HG03103 (cell line): ENCODE measurements at regions not wholly inside any gene's neighbourhood (a gene's known extent, or its start where the extent isn't known, plus 50 kb on each side); places are given as distances from the start of the nearest gene placed in this dataset.
"Not testable (repeated sequence)": the region's sequence is repeated elsewhere in the genome, so short reads cannot be mapped to it uniquely, and the experiment has no call there.

Experiments
- ATAC-seq: cut with Tn5 transposase; IDR thresholded peaks from one replicate; pipeline ENCODE4 v1.9.1; 2021; ENCODE audit warnings: low read depth; ENCODE audit not compliant: unreplicated experiment

DNA sequence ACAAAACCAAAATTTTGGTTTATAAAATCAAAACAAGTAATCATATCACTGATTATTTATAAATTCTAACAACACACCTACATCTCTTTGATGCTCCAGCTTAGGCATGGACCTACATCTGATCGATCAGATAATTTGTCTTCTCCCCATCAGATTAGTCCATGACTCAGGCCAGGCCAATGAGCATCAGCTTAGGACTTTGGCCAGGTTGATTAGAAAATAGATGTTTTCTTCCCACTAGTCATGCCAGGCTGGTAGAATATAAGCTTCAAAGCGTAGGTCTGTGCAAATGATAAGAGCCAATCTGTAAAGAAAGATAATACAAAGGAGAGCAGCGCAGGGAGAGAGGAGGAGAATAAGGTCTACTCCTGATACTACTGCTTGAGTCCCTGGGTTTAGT lies 1487.9 kb downstream of the FAM181B start:
- no peak for ATAC-seq

DNA sequence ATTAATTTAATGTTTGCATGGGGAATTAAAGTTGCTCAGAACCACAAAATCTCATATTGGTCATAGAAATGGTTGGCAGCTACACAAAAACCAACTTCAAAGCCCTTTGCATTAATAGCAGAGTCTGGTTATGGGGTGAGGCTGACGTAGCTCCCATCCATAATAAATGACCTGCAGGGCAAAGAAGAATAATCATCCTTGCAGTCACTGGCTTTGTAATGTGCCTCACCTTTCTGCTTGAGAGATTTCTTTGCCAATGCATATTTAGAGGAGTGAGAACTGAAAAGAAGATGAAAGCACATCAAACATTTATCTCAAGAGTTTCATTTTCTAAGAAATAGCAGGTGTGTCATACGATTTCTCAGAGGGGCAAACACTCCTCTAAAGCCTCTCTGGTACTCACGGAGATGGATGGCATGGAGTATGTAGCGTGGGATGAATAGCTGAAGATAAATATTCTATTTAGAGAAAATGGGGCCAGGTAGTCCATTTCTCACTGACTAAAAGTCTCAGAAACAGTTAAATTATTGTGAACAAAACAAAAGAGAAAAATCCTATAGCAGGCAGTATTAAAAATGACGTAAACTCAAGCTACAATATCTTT lies 1491.9 kb downstream of the FAM181B start:
- no peak for ATAC-seq

DNA sequence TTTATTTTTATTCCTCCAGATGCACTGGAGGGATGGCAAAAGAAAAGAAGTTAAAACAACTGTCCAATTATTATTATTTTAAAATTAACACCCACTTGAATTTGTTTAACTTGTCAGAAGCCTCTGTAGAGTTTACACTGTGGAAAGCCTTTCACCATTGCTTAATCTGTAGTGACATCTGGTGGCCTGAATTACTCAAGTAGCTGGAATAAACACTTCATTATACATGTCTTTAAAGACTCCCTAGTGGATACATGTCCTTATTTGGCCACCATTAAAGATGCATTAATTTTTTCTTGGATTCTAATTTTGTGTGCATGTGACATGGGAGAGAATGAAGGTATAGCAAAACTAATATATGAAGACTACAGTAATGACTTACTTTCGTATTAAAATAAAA lies 1496.5 kb downstream of the FAM181B start:
- ATAC-seq: no peak

DNA sequence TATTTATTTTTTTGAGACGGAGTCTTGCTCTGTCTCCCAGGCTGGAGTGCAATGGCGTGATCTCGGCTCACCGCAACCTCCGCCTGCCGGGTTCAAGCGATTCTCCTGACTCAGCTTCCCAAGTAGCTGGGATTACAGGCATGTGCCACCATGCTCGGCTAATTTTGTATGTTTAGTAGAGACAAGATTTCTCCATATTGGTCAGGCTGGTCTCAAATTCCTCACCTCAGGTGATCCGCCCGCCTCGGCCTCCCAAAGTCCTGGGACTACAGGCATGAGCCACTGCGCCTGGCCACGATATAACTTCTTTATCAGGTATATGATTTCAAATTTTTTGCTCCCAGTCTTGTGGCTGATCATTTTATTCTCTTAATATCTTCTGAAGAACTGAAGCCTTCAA lies 1506.3 kb downstream of the FAM181B start:
- ATAC-seq: not testable (repeated sequence)

DNA sequence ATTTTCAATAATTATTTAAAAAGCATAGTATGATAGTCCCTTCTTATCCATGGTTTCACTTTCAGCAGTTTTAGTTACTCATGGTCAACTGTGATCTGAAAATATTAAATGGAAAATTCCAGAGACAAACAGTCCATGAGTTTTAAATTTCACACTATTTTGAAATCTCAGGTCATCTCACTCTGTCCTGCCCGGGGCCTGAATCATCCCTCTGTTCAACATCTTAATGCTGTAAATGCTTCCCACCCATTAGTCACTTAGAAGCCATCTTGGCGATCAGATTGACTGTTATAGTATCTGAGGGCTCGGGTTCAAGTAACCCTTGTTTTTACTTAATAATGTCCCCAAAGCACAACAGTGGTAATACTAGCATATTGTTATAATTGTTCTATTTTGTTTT lies 1509.3 kb downstream of the FAM181B start:
- ATAC-seq: no peak

DNA sequence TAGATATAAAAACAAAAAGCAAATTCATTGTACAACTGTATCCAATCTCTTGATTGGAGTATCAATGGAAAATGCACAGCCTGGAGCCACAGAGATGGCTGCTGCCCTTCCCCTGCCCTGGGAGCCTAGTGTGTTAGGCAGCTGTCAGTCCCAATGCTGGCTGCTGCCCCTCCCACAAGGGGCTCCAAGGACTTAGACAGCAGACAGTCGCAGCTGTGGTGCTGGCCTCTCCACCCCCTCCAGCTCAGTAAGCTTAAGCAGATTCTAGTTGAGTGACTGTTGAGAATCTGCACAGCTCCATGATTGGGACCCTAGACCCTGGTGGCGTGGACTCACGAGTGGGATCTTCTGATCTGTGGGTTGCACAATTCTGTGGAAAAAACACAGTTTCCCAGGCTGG lies 1511.2 kb downstream of the FAM181B start:
- ATAC-seq: no peak

DNA sequence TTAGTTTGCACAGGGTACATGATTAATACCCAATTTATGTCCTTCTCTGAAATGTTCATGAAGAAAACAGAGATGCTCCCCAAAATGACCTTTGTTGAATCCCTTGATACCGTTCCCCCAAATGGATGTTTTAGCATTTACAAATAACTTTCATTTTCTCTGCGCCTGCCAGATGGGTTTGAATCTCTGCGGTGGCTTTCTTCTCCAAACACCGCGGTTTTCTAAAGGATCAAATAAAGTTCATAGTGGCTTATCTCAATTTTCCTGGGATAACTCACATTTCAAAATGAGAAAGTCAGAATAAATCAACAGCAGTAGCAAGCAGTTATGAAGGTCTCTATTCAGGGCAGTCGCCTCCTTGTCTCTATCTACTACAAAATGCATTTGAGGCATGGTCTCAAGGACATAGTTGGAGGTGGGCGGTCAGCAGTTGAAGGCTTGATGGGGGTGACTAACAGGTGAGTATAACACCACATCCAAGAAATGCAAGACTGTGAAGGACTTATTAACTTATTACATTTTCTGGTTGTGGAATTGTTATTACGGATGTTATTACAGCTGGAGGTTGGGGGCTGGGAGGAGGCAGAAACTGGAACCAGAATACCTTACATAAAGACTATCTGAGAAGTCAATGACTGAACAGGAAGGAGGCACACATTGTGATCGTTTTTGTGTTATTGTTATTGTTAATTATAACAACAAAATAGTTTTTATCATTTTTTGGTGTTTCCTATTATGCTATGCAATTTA lies 1513.3 kb downstream of the FAM181B start:
- ATAC-seq: no peak

DNA sequence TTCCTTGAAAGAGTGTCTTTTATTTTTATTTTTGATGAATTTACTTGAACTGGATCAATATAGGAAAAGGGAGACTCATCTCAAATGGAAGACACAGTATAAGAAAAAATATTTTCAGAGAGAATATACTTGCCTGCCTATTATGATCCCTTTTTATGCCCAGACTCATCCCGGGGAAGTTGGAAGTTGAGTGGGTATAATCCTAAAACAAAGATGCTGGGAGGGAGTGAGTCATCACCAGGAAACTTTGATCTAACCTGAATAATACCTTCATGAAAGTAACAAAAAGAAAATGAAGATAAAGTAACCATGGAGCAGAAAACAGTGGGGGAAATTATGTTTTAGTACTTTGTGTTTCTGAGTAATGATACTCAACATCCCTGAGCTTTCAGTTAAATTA lies 1514.0 kb downstream of the FAM181B start:
- ATAC-seq: no peak

DNA sequence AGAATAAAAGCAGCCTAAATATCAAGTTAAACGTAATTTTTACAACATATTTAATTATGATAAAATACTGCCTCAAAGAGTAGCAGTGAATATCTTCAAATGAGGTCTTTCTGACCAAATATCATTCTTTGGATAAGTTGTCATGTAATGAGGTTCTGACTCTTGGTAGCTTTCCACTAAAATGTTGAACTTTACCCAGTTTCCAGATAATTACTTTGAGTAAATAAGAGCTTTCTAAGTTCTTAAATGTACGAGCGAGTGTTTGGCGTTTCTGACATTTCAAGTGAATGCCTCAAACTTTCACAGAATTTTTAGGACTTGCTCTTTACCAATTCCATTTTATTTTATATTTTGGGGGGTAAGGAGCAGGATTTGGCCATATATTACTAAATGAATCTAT lies 1515.2 kb downstream of the FAM181B start:
- no peak for ATAC-seq

DNA sequence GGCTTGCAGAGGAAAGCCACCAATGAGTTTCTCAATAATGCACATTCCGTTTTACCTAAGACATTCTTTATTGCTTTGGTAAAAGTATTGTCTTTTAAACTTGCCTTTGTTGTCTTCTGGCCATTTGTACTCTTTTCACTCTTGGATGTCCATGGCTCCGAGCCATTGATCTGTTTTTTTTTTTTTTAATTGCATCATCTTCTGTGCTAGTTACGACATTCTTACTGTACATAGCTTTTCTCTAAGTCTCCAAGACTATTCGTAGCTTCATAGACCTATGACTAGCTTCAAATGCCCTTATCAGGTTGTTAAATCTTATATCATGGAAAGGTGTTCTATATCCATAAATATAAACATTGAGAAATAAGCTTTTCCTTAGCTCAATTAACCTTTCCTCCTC lies 1522.6 kb downstream of the FAM181B start:
- ATAC-seq: no peak

DNA sequence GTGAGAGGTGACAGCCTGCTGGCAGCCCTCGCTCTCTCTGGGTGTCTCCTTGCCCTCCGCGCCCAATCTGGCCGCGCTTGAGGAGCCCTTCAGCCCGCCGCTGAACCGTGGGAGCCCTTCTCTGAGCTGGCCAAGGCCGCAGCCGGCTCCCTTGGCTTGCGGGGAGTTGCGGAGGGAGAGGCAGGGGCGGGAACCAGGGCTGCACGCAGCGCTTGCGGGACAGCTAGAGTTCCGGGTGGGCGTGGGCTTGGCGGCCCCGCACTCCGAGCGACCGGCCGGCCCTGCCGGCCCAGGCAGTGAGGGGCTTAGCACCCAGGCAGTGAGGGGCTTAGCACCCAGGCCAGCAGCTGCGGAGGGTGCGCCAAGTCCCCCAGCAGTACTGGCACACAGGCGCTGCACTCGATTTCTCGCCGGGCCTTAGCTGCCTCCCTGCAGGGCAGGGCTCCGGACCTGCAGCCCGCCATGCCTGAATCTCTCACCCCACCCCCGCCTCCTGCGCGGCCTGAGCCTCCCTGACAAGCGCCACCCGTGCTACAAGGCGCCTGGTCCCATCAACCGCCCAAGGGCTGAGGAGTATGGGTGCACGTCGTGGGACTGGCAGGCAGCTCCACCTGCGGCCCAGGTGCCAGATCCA lies 1526.1 kb downstream of the FAM181B start:
- no peak for ATAC-seq

DNA sequence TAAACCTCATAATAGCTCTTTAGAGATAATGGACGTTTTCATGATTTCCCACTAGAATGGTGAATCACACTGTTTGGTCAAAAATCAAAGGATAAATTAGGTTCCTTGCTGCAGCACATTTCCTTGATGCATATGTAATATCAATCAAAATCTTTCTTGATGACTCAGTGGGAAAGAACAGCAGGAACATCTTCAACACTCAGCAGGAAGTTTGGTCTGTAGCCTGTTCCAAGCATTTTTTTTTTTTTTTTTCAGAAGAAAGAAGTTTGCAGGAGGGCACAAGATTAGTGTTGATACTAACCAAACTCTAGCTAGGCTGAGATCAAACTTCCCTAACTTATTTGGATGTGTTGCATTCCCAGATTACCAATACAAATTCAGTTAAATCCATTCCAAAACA lies 1529.8 kb downstream of the FAM181B start:
- ATAC-seq: no peak

DNA sequence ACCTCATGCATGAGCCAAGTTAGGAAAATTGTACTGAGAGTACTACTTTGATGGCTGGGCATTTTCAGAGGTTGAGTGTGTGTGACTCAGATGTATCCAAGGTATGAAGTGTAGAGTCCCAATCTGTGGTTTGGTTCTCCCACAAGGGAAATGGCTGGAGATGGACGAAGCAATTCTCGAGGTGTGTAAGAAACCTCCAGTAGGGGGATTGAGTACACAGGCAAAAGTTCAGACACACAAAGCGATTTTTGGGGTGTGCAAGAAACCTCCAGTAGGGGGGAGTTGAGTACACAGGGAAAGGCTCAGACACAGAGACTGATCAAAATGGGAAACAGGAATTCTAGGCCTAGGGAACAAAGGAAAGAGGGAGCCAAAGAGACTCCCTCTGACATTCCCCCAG lies 1536.3 kb downstream of the FAM181B start:
- ATAC-seq: no peak

DNA sequence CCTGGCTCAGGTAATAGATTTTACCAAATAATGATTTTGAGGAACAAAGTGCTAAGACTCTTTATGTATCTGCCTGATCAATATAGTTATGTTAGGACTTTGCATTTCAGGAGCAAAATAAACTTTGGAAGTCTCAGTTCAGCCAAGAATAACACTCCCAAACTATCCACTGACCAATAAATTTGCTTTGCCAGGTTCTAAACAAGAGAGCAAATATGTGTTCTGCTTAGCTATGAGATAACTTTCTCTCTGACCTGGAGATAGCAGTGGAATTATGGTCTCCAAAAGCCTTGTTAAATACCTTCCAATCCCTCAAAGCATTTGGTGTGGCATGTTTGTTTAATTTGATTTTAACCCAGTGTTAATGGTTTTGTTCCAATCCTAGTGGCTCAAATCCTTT lies 1541.1 kb downstream of the FAM181B start:
- no peak for ATAC-seq

DNA sequence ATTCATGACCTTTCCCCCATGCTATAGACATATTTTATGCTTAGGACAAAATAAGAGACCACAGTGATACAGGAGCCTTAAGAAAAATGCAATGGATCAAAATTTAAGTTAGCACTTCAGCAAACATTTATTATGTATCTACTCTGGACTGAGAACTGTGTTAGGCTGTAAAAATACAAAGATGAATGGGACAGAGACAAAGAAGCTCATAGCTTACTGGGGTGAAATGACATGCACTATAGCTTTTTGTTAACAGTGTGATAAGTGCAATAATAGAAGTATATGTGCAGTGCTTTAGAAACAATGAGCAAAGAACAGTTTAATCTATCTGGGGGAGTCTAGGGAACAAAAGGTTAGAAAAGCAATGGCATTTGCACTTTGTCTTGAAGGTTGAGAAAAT lies 1543.1 kb downstream of the FAM181B start:
- no peak for ATAC-seq

DNA sequence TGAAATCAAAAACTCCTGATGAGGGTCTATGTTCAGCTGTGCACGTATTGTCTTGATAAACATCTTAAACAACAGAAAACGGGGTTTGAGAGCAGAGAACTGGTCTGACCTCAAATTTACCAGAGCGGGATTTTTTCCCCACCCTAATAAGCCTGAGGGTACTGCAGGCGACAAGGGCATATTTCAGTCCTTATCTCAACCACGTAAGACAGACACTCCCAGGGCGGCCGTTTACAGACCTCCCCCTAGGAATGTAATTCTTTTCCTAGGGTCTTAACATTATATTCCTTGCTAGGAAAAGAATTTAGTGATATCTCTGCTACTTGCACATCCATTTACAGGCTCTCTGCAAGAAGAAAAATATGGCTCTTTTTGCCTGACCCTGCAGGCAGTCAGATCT lies 1546.6 kb downstream of the FAM181B start:
- ATAC-seq: not testable (repeated sequence)

DNA sequence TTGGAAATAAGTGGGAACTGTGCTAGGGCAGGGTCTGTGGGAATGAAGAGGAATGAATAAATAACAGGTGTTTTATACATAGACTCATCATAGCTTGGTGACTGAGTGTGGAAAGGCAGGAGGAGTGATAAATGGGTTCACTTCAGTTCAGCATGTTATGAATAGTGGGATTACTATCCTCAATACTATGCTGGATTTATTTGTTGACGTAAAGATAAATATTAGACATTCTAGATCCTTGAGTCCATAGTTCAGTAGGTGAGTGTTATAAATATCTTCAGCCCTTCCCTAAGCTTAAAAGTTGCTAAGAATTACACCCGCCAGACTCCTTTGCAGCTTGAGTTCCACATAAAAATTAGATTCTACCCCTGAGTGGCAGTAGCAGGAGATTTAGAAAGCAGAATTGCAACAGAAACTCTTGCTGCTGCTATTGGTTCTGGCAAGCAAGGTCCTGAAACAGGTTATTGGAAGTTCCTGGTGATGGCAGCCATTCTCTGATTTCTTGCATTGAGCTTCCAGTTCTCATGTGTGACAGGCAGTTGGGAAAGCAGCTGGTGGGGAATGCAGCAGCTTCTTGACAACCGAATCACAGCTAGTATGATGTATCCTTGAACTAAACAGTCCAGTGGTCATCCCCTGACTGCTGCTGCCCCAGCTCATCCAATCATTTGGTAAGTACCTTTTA lies 1558.9 kb downstream of the FAM181B start:
- no peak for ATAC-seq

DNA sequence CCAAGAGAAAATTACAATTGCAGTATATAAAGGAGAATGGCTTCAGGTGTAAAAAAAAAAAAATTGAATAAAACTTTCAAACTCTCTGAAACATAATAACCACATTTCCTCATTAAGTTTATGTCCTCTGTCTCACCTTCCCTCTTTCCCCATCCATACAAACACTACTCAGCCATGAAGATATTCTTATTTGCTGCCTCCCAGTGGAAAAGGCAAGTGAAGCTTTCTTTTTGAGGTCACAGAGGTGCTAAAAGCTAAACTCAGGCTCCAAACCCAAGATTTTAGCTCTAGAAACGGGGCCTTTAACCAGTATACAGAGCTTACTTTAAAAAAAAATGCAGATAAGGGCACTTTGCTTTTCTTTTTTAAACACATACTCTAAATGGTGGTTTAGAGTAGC lies 1568.5 kb downstream of the FAM181B start:
- ATAC-seq: no peak

DNA sequence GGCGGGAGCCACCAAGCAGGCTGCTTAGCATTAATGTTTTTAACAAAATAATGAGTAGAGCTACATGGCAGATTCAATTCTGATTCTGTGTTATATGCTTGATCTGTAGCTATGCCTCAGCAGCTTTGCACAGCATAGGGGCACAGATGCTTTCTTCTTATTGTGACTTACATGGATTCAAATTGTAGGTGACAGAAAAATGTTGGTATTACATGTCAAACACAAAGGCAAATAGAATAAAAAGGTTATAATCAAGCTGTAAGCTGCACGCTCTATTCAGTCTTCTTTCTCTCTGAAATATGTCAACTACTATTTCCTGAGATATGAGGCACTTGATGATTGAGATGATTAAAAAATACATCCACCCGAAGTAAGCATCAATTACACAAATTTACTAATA lies 1573.8 kb downstream of the FAM181B start:
- no peak for ATAC-seq

DNA sequence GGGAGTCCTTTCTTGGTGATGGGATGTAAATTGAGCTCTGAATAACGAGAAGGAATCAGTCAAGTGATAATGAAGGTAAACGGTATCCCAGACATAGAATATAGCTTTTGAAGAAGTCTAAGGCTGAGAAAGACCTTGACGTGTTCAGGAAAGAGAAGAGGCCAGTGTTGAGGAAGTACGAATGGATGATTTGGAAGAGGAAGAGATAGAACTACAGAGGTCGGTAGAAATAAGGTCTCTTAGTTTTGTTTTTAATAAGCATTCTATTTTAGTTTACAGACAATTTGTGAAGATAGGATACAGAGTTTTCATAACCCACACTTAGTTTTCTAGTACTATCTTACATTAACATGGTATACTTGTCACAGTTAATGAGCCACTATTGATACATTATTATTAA lies 1598.1 kb downstream of the FAM181B start:
- no peak for ATAC-seq

DNA sequence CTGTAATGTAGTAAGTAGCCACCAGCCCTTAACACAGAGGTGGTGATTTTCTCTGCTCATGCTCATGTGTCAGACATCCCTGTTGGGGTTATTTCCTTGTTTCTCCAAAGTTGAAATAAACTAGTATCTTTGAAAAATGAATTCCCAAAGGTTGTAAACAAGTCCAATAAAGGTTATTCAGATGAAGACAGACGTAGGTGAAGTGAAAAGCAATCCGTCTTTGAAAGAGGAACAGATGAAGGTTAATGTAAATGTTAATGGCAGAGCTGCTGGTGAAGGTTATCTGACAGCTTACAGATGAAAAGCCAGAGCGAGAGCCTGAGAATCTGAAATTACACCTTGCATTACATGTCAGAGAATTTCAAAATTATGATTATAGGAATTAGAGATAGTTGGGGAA lies 1604.0 kb downstream of the FAM181B start:
- no peak for ATAC-seq

DNA sequence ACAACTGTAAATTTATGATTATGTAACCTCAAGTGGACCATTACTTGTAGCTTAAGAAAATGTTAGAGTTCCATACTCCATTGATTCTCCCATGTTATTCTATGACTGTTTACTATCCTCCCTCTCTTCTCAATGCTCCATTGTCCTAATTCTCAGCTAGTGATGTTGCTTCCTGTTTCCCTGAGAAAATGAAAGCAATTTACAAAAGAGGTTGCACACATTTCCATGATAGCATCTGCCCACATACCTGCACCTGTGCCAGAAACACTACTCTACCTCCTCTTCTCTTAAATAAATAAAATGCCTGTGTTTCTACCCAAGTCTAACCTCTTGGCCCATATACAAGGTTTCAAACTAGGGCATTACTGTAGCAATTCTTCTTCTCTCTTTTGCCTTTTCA lies 1620.9 kb downstream of the FAM181B start:
- no peak for ATAC-seq
